ENCODE measurements at regions not wholly inside any gene's neighbourhood (a gene's known extent, or its start where the extent isn't known, plus 50 kb on each side); places are given as distances from the start of the nearest gene placed in this dataset.

DNA sequence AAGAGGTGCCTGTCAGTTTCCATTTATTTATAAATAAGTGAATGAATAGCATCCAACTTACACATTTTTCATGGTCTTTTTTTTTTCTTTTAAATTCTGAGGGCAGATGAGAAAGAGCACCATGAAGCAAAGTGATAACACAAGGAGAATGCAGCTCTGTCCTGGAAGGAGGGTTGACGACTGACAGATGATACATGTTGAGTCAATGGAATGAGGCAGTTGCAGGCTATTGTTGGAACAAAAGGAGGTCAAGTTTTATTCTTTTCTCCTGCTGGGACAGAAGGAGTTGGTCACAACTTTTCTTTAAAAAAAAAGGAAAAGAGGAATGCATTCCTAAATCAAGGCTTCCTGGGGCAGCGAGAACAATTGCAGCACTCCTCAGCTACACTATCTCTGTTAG is 119.9 kb upstream of the PLEKHG7 start:
- Histone ChIP-seq H3K4me1 (ENCODE audit: control insufficient read depth, insufficient read depth, low read length) (no peaks in the 10 kb centered on the region), H3K9me3 (ENCODE audit: control insufficient read depth, insufficient read depth, low read depth, low read length) (no peaks in the 10 kb centered on the region)

DNA sequence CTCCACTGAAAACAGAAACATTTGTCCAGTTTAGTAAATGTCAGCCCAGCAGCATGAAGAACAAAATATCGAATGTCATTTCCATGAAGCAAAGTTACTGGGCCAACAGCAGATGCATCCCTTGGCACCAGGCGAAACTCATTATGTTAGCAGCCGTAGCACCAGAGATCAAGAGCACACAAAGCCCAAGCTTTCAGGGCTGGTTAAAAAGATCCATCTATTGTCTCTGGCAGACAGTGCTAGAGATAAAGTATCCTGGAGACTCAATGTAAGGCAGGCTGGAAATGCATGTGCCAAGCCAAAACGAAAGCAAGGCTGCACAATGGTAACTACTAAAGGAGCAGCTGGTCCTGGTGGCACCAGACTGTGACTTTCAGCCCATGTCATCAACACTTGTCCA is 120.3 kb upstream of the PLEKHG7 start:
- peak; percentile 15; the same call in 1 of the 2 replicates for TF ChIP-seq ZBTB17 (tag by site-specific recombination; IDR thresholded peaks at IDR 0.05)
- TF ChIP-seq ZNF670 (tag by site-specific recombination; IDR thresholded peaks at IDR 0.05; ENCODE audit: low read depth) = no peak
- H3K4me3 ChIP-seq (ENCODE audit: low read depth, low read length) = no peak overlapping the region
- H3K36me3 ChIP-seq (ENCODE audit: control insufficient read depth in 2 of 2, insufficient read depth in 1 of 2, low read length in 2 of 2) = no peaks in the 10 kb centered on the region
- no peak overlapping the region for H3K27ac ChIP-seq (ENCODE audit: extremely low read depth, low read depth, low read length)
- CTCF ChIA-PET = interaction anchor here (0.6 to 0.7 kb wide), 3 partner anchors 25 to 1212 kb away, joined by 3 read pairs; no protein-coding TSS in a partner anchor
- H3K4me1 ChIP-seq (ENCODE audit: control insufficient read depth, insufficient read depth, low read length) = no peaks in the 10 kb centered on the region
- no peaks in the 10 kb centered on the region for H3K9me3 ChIP-seq (ENCODE audit: control insufficient read depth, insufficient read depth, low read depth, low read length)
- POLR2A ChIA-PET = no interaction called here

More for the DNA sequence above, 119.9 kb upstream of the PLEKHG7 start:
- Histone ChIP-seq H3K27ac (ENCODE audit: extremely low read depth, low read depth, low read length) (no peak overlapping the region), H3K4me3 (ENCODE audit: low read depth, low read length) (no peak overlapping the region), H3K36me3 (ENCODE audit: control insufficient read depth in 2 of 2, insufficient read depth in 1 of 2, low read length in 2 of 2) (no peaks in the 10 kb centered on the region)
- no peak for TF ChIP-seq ZNF37A (tag by site-specific recombination; IDR thresholded peaks at IDR 0.05)
- no peak for TF ChIP-seq KLF7 (tag by site-specific recombination; IDR thresholded peaks at IDR 0.05; ENCODE audit: borderline replicate concordance)
- no peak for TF ChIP-seq ZNF138 (tag by site-specific recombination; IDR thresholded peaks at IDR 0.05; ENCODE audit: borderline replicate concordance)
- TF ChIP-seq ZFP41 (tag by site-specific recombination; IDR thresholded peaks at IDR 0.05; ENCODE audit: borderline replicate concordance) = no peak
- TF ChIP-seq, protein P1, sequence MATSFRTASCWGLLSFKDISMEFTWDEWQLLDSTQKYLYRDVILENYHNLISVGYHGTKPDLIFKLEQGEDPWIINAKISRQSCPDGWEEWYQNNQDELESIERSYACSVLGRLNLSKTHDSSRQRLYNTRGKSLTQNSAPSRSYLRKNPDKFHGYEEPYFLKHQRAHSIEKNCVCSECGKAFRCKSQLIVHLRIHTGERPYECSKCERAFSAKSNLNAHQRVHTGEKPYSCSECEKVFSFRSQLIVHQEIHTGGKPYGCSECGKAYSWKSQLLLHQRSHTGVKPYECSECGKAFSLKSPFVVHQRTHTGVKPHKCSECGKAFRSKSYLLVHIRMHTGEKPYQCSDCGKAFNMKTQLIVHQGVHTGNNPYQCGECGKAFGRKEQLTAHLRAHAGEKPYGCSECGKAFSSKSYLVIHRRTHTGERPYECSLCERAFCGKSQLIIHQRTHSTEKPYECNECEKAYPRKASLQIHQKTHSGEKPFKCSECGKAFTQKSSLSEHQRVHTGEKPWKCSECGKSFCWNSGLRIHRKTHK (tag by site-specific recombination; IDR thresholded peaks at IDR 0.05) = no peak
- no peak for TF ChIP-seq ZBTB17 (tag by site-specific recombination; IDR thresholded peaks at IDR 0.05)
- TF ChIP-seq GFI1B (tag by site-specific recombination; IDR thresholded peaks at IDR 0.05) = no peak
- no peak for TF ChIP-seq MYNN (tag by site-specific recombination; IDR thresholded peaks at IDR 0.05; ENCODE audit: borderline replicate concordance)
- TF ChIP-seq, protein P2, sequence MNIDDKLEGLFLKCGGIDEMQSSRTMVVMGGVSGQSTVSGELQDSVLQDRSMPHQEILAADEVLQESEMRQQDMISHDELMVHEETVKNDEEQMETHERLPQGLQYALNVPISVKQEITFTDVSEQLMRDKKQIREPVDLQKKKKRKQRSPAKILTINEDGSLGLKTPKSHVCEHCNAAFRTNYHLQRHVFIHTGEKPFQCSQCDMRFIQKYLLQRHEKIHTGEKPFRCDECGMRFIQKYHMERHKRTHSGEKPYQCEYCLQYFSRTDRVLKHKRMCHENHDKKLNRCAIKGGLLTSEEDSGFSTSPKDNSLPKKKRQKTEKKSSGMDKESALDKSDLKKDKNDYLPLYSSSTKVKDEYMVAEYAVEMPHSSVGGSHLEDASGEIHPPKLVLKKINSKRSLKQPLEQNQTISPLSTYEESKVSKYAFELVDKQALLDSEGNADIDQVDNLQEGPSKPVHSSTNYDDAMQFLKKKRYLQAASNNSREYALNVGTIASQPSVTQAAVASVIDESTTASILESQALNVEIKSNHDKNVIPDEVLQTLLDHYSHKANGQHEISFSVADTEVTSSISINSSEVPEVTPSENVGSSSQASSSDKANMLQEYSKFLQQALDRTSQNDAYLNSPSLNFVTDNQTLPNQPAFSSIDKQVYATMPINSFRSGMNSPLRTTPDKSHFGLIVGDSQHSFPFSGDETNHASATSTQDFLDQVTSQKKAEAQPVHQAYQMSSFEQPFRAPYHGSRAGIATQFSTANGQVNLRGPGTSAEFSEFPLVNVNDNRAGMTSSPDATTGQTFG (tag by site-specific recombination; IDR thresholded peaks at IDR 0.05; ENCODE audit: borderline replicate concordance) = no peak
- no peak for TF ChIP-seq MEIS1 (CRISPR knock-in tag; IDR thresholded peaks at IDR 0.05; ENCODE audit: borderline replicate concordance)
- TF ChIP-seq ZNF23 (tag by site-specific recombination; IDR thresholded peaks at IDR 0.05; ENCODE audit: borderline replicate concordance) = no peak
- TF ChIP-seq ZNF112 (tag by site-specific recombination; IDR thresholded peaks at IDR 0.05) = no peak
- no peak for TF ChIP-seq ZNF596 (tag by site-specific recombination; IDR thresholded peaks at IDR 0.05)
- TF ChIP-seq, protein P3, sequence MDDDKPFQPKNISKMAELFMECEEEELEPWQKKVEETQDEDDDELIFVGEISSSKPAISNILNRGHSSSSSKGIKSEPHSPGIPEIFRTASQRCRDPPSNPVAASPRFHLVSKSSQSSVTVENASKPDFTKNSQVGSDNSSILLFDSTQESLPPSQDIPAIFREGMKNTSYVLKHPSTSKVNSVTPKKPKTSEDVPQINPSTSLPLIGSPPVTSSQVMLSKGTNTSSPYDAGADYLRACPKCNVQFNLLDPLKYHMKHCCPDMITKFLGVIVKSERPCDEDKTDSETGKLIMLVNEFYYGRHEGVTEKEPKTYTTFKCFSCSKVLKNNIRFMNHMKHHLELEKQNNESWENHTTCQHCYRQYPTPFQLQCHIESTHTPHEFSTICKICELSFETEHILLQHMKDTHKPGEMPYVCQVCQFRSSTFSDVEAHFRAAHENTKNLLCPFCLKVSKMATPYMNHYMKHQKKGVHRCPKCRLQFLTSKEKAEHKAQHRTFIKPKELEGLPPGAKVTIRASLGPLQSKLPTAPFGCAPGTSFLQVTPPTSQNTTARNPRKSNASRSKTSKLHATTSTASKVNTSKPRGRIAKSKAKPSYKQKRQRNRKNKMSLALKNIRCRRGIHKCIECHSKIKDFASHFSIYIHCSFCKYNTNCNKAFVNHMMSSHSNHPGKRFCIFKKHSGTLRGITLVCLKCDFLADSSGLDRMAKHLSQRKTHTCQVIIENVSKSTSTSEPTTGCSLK (tag by site-specific recombination; IDR thresholded peaks at IDR 0.05) = no peak
- TF ChIP-seq ZNF830 (tag by site-specific recombination; IDR thresholded peaks at IDR 0.05; ENCODE audit: low read depth) = no peak
- TF ChIP-seq ZNF221 (tag by site-specific recombination; IDR thresholded peaks at IDR 0.05; ENCODE audit: borderline replicate concordance) = no peak
- POLR2A ChIA-PET = no interaction called here
- CTCF ChIA-PET = interaction anchor here (0.6 to 0.7 kb wide), 3 partner anchors 10 to 1213 kb away, joined by 3 to 4 read pairs (median 3); no protein-coding TSS in a partner anchor
